ENCODE measurements at regions not wholly inside any gene's neighbourhood (a gene's known extent, or its start where the extent isn't known, plus 50 kb on each side); places are given as distances from the start of the nearest gene placed in this dataset.

DNA sequence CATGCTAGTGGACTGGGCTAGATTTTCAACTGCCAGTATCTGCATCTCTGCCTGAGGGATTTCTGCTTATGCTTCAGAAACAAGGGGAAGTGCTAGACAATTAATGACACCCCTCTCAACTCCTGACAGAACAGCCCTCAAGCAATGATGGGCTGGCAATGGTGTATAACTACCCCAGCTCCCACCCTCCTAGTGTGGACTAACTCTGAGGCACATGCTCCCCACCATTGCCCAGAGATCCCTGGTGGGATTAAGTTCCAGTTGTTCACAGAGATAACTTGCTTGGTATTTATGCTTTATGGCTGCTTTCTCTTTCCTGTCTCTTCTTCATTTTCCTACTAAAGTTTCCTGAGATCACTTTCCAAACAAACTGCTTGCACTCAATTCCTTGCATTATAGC lies 113.5 kb downstream of the RPS24 start:
- peaks cover 21% of the 10 kb centered on the region for H3K27me3 ChIP-seq (ENCODE audit: low read depth)
- H3K36me3 ChIP-seq, result no peaks in the 10 kb centered on the region
- intact Hi-C loops (cut with micrococcal nuclease), result no loop called here
- TF ChIP-seq, protein P1, sequence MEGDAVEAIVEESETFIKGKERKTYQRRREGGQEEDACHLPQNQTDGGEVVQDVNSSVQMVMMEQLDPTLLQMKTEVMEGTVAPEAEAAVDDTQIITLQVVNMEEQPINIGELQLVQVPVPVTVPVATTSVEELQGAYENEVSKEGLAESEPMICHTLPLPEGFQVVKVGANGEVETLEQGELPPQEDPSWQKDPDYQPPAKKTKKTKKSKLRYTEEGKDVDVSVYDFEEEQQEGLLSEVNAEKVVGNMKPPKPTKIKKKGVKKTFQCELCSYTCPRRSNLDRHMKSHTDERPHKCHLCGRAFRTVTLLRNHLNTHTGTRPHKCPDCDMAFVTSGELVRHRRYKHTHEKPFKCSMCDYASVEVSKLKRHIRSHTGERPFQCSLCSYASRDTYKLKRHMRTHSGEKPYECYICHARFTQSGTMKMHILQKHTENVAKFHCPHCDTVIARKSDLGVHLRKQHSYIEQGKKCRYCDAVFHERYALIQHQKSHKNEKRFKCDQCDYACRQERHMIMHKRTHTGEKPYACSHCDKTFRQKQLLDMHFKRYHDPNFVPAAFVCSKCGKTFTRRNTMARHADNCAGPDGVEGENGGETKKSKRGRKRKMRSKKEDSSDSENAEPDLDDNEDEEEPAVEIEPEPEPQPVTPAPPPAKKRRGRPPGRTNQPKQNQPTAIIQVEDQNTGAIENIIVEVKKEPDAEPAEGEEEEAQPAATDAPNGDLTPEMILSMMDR (IDR thresholded peaks at IDR 0.05; ENCODE audit: borderline replicate concordance), result no peak
- no peaks in the 10 kb centered on the region for H3K9me3 ChIP-seq (replicated peaks)
- H3K27ac ChIP-seq (replicated peaks), result no peak overlapping the region
- no peak overlapping the region for H3K4me3 ChIP-seq
- no peak for DNase-seq
- no peaks in the 10 kb centered on the region for H3K4me1 ChIP-seq

DNA sequence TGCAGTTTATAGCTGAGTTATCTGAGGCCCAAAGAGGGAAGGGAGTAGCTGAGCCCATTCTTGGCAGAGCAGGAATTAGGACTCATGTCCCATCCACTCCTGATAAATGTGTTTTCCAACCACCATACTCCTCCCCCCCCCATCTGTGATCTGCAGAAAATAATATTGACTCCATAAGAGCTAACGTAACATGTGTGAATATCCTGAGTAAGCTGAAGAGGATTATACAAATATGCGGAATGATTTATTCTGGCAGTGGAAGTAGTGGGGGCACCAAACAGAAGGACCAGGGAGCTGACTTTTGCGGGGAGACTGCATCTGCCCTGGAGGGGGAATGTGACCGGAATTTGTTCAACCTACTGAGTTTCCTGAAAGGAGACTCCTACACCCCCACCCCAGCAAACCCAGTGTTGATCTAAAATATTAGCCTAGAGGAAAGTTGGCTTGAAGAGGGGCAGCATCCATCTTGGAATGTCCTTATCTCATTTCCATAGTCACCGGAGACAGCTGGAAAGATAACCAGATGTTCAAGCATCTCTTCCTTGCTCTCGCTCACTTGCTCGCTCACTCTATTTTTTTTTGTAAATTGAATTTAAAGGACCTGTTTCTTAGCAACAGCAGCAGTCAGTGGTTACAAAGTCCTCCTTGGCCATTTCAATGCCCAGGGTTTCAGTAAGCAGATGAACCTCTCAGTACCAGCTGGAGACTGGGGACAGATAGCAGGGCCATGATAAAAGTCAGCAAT lies 114.7 kb downstream of the RPS24 start:
- DNase-seq, result no peak
- Histone ChIP-seq H3K4me1 (no peaks in the 10 kb centered on the region), H3K36me3 (no peaks in the 10 kb centered on the region), H3K27me3 (ENCODE audit: low read depth) (peaks cover 19% of the 10 kb centered on the region), H3K4me3 (no peak overlapping the region), H3K9me3 (replicated peaks) (no peaks in the 10 kb centered on the region), H3K27ac (replicated peaks) (no peak overlapping the region)
- intact Hi-C loops (cut with micrococcal nuclease), result no loop called here
- TF ChIP-seq, protein P1 (IDR thresholded peaks at IDR 0.05; ENCODE audit: borderline replicate concordance), result no peak

DNA sequence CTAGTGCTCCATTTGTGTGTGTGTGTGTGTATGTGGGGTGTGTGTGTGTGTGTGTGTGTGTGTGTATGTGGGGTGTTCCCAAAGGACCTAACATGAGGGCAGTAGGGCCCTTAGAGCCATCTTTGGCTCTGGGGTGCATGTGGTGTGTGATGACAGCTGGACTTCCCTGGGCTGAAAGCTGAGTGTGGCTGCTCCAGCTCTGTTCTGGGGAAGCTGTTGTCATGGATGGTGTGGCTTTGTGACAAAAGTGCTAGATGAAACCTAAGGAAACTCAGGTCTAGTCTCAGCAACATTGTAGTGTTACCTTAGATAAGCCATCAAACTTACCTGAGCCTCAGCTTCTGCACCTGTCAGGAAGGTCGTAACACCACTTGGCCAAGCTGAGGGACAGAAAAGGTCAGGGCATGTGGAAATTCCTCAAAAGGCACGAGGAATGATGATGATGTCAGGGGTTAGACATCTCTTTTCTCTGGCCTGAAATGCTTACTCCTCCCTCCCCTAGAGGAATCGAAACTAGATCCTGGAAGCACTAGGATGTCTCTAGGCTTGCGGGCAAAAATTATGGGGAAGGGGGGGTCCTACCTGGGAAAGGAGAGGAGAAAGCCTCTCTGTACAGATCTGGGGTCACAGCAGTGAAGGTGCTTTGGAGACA lies 115.4 kb downstream of the RPS24 start:
- no peak overlapping the region for H3K4me3 ChIP-seq
- no peaks in the 10 kb centered on the region for H3K4me1 ChIP-seq
- TF ChIP-seq, protein P1 (IDR thresholded peaks at IDR 0.05; ENCODE audit: borderline replicate concordance), result no peak
- DNase-seq, result no peak
- intact Hi-C loops (cut with micrococcal nuclease), result no loop called here
- H3K27me3 ChIP-seq (ENCODE audit: low read depth), result peaks cover 17% of the 10 kb centered on the region
- no peaks in the 10 kb centered on the region for H3K9me3 ChIP-seq (replicated peaks)
- no peak overlapping the region for H3K27ac ChIP-seq (replicated peaks)
- H3K36me3 ChIP-seq, result no peaks in the 10 kb centered on the region

DNA sequence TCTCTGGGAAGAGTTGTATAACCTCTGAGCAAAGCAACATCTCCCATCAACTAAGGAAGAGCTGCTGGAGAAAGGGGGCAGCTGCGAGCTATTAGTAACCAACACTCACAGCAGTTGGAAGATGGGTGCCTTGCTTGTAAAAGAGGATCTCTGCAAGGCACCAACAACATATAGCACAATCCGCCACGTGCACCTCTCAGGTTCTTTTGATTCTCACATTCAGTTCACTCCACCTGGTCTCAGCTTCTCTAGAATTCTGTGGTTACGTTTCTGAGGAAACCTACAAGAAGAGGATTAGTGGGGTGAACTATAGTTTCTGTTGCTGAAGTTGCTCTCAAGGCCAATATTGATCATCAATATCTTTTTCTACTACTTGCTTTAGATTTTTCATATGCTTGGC lies 117.1 kb downstream of the RPS24 start:
- TF ChIP-seq, protein P1 (IDR thresholded peaks at IDR 0.05; ENCODE audit: borderline replicate concordance), result no peak
- intact Hi-C loops (cut with micrococcal nuclease), result no loop called here
- H3K9me3 ChIP-seq (replicated peaks), result no peaks in the 10 kb centered on the region

DNA sequence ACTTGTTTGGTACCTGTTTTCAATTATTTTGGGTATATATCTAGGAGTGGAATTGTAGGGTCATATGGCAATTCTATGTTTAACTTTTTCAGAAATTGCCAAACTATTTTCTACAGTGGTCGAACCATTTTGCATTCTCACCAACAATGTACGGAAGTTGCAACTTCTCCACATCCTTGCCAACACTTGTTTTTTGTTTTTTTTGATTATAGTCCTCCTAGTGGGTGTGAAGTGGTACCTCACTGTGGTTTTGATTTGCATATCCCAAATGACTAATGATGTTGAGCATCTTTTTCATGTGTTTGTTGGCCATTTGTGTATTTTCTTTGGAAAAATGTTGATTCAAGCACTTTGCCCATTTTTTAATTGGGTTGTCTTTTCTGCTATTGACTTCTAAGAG lies 122.1 kb downstream of the RPS24 start:
- no peaks in the 10 kb centered on the region for H3K4me1 ChIP-seq
- H3K9me3 ChIP-seq (replicated peaks), result no peaks in the 10 kb centered on the region
- H3K4me3 ChIP-seq, result no peak overlapping the region
- TF ChIP-seq, protein P1 (IDR thresholded peaks at IDR 0.05; ENCODE audit: borderline replicate concordance), result no peak
- H3K36me3 ChIP-seq, result no peaks in the 10 kb centered on the region
- no peak for DNase-seq
- intact Hi-C loops (cut with micrococcal nuclease), result no loop called here
- peaks cover 7% of the 10 kb centered on the region for H3K27me3 ChIP-seq (ENCODE audit: low read depth)
- no peak overlapping the region for H3K27ac ChIP-seq (replicated peaks)

More for the DNA sequence above, 117.1 kb downstream of the RPS24 start:
- H3K36me3 ChIP-seq, result no peaks in the 10 kb centered on the region
- peaks cover 16% of the 10 kb centered on the region for H3K27me3 ChIP-seq (ENCODE audit: low read depth)
- H3K27ac ChIP-seq (replicated peaks), result no peak overlapping the region
- no peak overlapping the region for H3K4me3 ChIP-seq
- H3K4me1 ChIP-seq, result no peaks in the 10 kb centered on the region
- DNase-seq, result no peak
